ENCODE measurements at regions not wholly inside any gene's neighbourhood (a gene's known extent, or its start where the extent isn't known, plus 50 kb on each side); places are given as distances from the start of the nearest gene placed in this dataset.

GRCh38 chr3:110026421-110026820 lies 689.1 kb upstream of the DPPA4 start:
- Histone ChIP-seq H3K4me1 (no peaks in the 10 kb centered on the region), H3K27ac (no peak overlapping the region), H3K4me3 (no peak overlapping the region), H3K27me3 (no peaks in the 10 kb centered on the region), H3K9me3 (no peaks in the 10 kb centered on the region), H3K36me3 (no peaks in the 10 kb centered on the region)
- ATAC-seq (no peak), DNase-seq (no peak)
- no peak for TF ChIP-seq CTCF (IDR thresholded peaks at IDR 0.05)
- intact Hi-C loops (cut with DNase I): no loop called here

- no peaks in the 10 kb centered on the region for H3K4me1 ChIP-seq
- intact Hi-C loops (cut with DNase I): no loop called here
- no peak overlapping the region for H3K27ac ChIP-seq
- DNase-seq (no peak), ATAC-seq (no peak)
- H3K27me3 ChIP-seq: no peaks in the 10 kb centered on the region
- no peaks in the 10 kb centered on the region for H3K9me3 ChIP-seq
- no peaks in the 10 kb centered on the region for H3K36me3 ChIP-seq
- no peak for TF ChIP-seq CTCF (IDR thresholded peaks at IDR 0.05)
- H3K4me3 ChIP-seq: no peak overlapping the region
Observed at GRCh38 chr3:110027446-110028080, 690.2 kb upstream of the DPPA4 start.

- TF ChIP-seq CTCF (IDR thresholded peaks at IDR 0.05): no peak
- H3K27me3 ChIP-seq: no peaks in the 10 kb centered on the region
- no peaks in the 10 kb centered on the region for H3K36me3 ChIP-seq
- H3K4me3 ChIP-seq: no peak overlapping the region
- H3K4me1 ChIP-seq: no peaks in the 10 kb centered on the region
- no peaks in the 10 kb centered on the region for H3K9me3 ChIP-seq
- ATAC-seq (no peak), DNase-seq (no peak)
- intact Hi-C loops (cut with DNase I): no loop called here
- H3K27ac ChIP-seq: no peak overlapping the region
Observed at GRCh38 chr3:110031975-110032374, 694.6 kb upstream of the DPPA4 start.

GRCh38 chr3:110059431-110059830 lies 722.1 kb upstream of the DPPA4 start:
- H3K36me3 ChIP-seq: no peaks in the 10 kb centered on the region
- no peak overlapping the region for H3K27ac ChIP-seq
- no peak for TF ChIP-seq CTCF (IDR thresholded peaks at IDR 0.05)
- intact Hi-C loops (cut with DNase I): no loop called here
- no peaks in the 10 kb centered on the region for H3K27me3 ChIP-seq
- no peak for DNase-seq
- H3K4me3 ChIP-seq: no peak overlapping the region
- no peaks in the 10 kb centered on the region for H3K9me3 ChIP-seq
- no peak for ATAC-seq
- no peaks in the 10 kb centered on the region for H3K4me1 ChIP-seq

GRCh38 chr3:110062716-110063115 lies 725.4 kb upstream of the DPPA4 start:
- H3K4me3 ChIP-seq: no peak overlapping the region
- no peak for ATAC-seq

More at GRCh38 chr3:110062716-110063115, 725.4 kb upstream of the DPPA4 start:
- no peaks in the 10 kb centered on the region for H3K4me1 ChIP-seq
- no peak overlapping the region for H3K27ac ChIP-seq
- no peaks in the 10 kb centered on the region for H3K36me3 ChIP-seq
- no peak for DNase-seq
- intact Hi-C loops (cut with DNase I): no loop called here
- no peak for TF ChIP-seq CTCF (IDR thresholded peaks at IDR 0.05)
- no peaks in the 10 kb centered on the region for H3K27me3 ChIP-seq
- H3K9me3 ChIP-seq: no peaks in the 10 kb centered on the region

Data from upper lobe of right lung (tissue), 1 donor.